Left forelimb (tissue), 1 donor: ENCODE measurements at regions not wholly inside any gene's neighbourhood (a gene's known extent, or its start where the extent isn't known, plus 50 kb on each side); places are given as distances from the start of the nearest gene placed in this dataset.

Experiments used
- DNase-seq: peaks from one replicate; pipeline ENCODE4 v3.0.0-alpha.2; 2018; ENCODE audit warnings: low spot score

- DNase-seq, result no peak
These were observed 51.7 kb upstream of the C1QTNF7 start for GRCh38 chr4:15376145-15376544.

- no peak for DNase-seq
These were observed 51.2 kb upstream of the C1QTNF7 start for GRCh38 chr4:15376594-15376993.
